Esophagus squamous epithelium (tissue), 5 donors: ENCODE measurements at regions not wholly inside any gene's neighbourhood (a gene's known extent, or its start where the extent isn't known, plus 50 kb on each side); places are given as distances from the start of the nearest gene placed in this dataset.
"Not testable (repeated sequence)": the region's sequence is repeated elsewhere in the genome, so short reads cannot be mapped to it uniquely, and the experiment has no call there.

Source experiments
- DNase-seq: peaks from one replicate; lab custom pipeline; 2025; lab: John Stamatoyannopoulos, UW
- H3K27ac ChIP-seq, 4 donors: fragments of 200-600 bp; sonication (generic); one replicate each; pipeline ENCODE4 v1.5.1; 2016 to 2019; ENCODE audit warnings: mild to moderate bottlenecking in 1 of 4
- H3K27me3 ChIP-seq, 4 donors: fragments of 200-600 bp; sonication (generic); 1 replicate in 3 of 4; 2 replicates in 1 of 4; pipeline versions ENCODE4 v1.5.1 to v1.6.0; 2017 to 2021; ENCODE audit warnings: antibody characterized with exemption in 1 of 4
- H3K36me3 ChIP-seq, 3 donors: fragments of 200-600 bp; sonication (generic); one replicate each; pipeline ENCODE4 v1.5.1; 2016 to 2019
- H3K4me1 ChIP-seq, 3 donors: fragments of 200-600 bp; sonication (generic); one replicate each; pipeline ENCODE4 v1.5.1; 2017 to 2019
- H3K4me3 ChIP-seq, 4 donors: fragments of 200-600 bp; sonication (generic); 1 replicate in 3 of 4; 2 replicates in 1 of 4; pipeline ENCODE4 v1.5.1; 2016 to 2019; ENCODE audit warnings: mild to moderate bottlenecking in 2 of 4, moderate library complexity in 1 of 4
- H3K9me3 ChIP-seq, 3 donors: fragments of 200-600 bp; sonication (generic); one replicate each; pipeline ENCODE4 v1.5.1; 2016 to 2019
- CTCF ChIP-seq, 6 experiments: fragments of 450-650 bp in 4 of 6; fragments of 200-600 bp in 2 of 6; sonication (generic) in 2 of 6; IDR thresholded peaks; one replicate each; pipeline ENCODE4 v1.5.1; 2016 to 2019; ENCODE audit warnings: antibody characterized with exemption in 6 of 6, mild to moderate bottlenecking in 4 of 6, moderate library complexity in 4 of 6
- POLR2A ChIP-seq, 4 donors: fragments of 450-650 bp; IDR thresholded peaks; one replicate each; pipeline ENCODE4 v1.6.1; 2017; ENCODE audit warnings: antibody characterized with exemption in 4 of 4, mild to moderate bottlenecking in 4 of 4, moderate library complexity in 3 of 4
- WGBS, 2 donors: methylation state at CpG; one replicate each; pipeline ENCODE4 v1.1.5; 2018; 5-methylcytosine and 5-hydroxymethylcytosine counted together
- intact Hi-C: fragments of 100-400 bp; cut with DNase I; formaldehyde crosslinking; loops from one replicate; pipeline ENCODE4 v1.15.0; 2022
- donor health status: DM: yes; HTN: yes; CAD: no.

GRCh38 chr6:57966757-57967156, 649.3 kb downstream of the PRIM2 start:
- intact Hi-C loops, H3K4me1 ChIP-seq, DNase-seq, H3K27ac ChIP-seq, H3K4me3 ChIP-seq, H3K36me3 ChIP-seq, H3K9me3 ChIP-seq, H3K27me3 ChIP-seq: not testable (repeated sequence)

GRCh38 chr6:57971956-57972355, 654.5 kb downstream of the PRIM2 start:
- not testable (repeated sequence) for H3K9me3 ChIP-seq, DNase-seq
- WGBS, 2 donors, result 71% methylated on average over 4 of the region's 4 CpGs

GRCh38 chr6:57974653-57975052, 657.2 kb downstream of the PRIM2 start:
- Histone ChIP-seq H3K9me3 (no peaks in the 10 kb centered on the region), H3K27ac (no peak overlapping the region), H3K4me1 (no peaks in the 10 kb centered on the region), H3K4me3 (no peak overlapping the region), H3K27me3 (no peaks in the 10 kb centered on the region), H3K36me3 (no peaks in the 10 kb centered on the region)
- intact Hi-C loops, result no loop called here
- TF ChIP-seq POLR2A (IDR thresholded peaks at IDR 0.05) (no peak), CTCF (IDR thresholded peaks at IDR 0.05) (no peak)
- no peak for DNase-seq
- WGBS, 2 donors, result 76 to 77% methylated on average over 7 of the region's 7 CpGs

More at GRCh38 chr6:57971956-57972355, 654.5 kb downstream of the PRIM2 start:
- H3K4me1 ChIP-seq, H3K27ac ChIP-seq, H3K4me3 ChIP-seq, H3K36me3 ChIP-seq, H3K27me3 ChIP-seq, intact Hi-C loops: not testable (repeated sequence)

GRCh38 chr6:57975127-57975526, 657.7 kb downstream of the PRIM2 start:
- H3K27ac ChIP-seq, H3K36me3 ChIP-seq, H3K27me3 ChIP-seq, intact Hi-C loops, H3K9me3 ChIP-seq, H3K4me1 ChIP-seq, DNase-seq, H3K4me3 ChIP-seq: not testable (repeated sequence)
- 67 to 92% methylated on average over 1 to 10 of the region's 10 CpGs for WGBS, 2 donors

- intact Hi-C loops, H3K4me3 ChIP-seq, H3K27ac ChIP-seq, H3K4me1 ChIP-seq, H3K36me3 ChIP-seq, H3K9me3 ChIP-seq, H3K27me3 ChIP-seq, DNase-seq: not testable (repeated sequence)
- 52 to 61% methylated on average over 1 of the region's 1 CpG for WGBS, 2 donors
These were observed 658.9 kb downstream of the PRIM2 start for GRCh38 chr6:57976371-57976770.

- H3K4me3 ChIP-seq, DNase-seq, H3K27me3 ChIP-seq, H3K36me3 ChIP-seq, H3K27ac ChIP-seq, H3K9me3 ChIP-seq, intact Hi-C loops, H3K4me1 ChIP-seq: not testable (repeated sequence)
- 15 to 43% methylated on average over 1 of the region's 1 CpG for WGBS, 2 donors
These were observed 666.2 kb downstream of the PRIM2 start for GRCh38 chr6:57983603-57984002.

- H3K4me3 ChIP-seq, DNase-seq, intact Hi-C loops, H3K36me3 ChIP-seq, H3K27ac ChIP-seq, H3K9me3 ChIP-seq, H3K27me3 ChIP-seq, H3K4me1 ChIP-seq: not testable (repeated sequence)
- 47 to 63% methylated on average over 3 of the region's 3 CpGs for WGBS, 2 donors
These were observed 667.1 kb downstream of the PRIM2 start for GRCh38 chr6:57984575-57984974.

- H3K4me1 ChIP-seq, H3K27ac ChIP-seq, H3K4me3 ChIP-seq, DNase-seq, H3K36me3 ChIP-seq, H3K9me3 ChIP-seq, H3K27me3 ChIP-seq, intact Hi-C loops: not testable (repeated sequence)
- 47 to 55% methylated on average over 4 of the region's 4 CpGs for WGBS, 2 donors
These were observed 668.3 kb downstream of the PRIM2 start for GRCh38 chr6:57985734-57986133.

- 20 to 38% methylated on average over 2 of the region's 2 CpGs for WGBS, 2 donors
- H3K9me3 ChIP-seq, DNase-seq, H3K4me3 ChIP-seq, H3K27ac ChIP-seq, H3K36me3 ChIP-seq, H3K4me1 ChIP-seq, intact Hi-C loops, H3K27me3 ChIP-seq: not testable (repeated sequence)
These were observed 669.2 kb downstream of the PRIM2 start for GRCh38 chr6:57986584-57986983.

- intact Hi-C loops, H3K4me3 ChIP-seq, H3K27me3 ChIP-seq, H3K4me1 ChIP-seq, H3K36me3 ChIP-seq, H3K27ac ChIP-seq, H3K9me3 ChIP-seq, DNase-seq: not testable (repeated sequence)
- 50 to 67% methylated on average over 2 of the region's 2 CpGs for WGBS, 2 donors
These were observed 672.2 kb downstream of the PRIM2 start for GRCh38 chr6:57989520-57990080.

- H3K9me3 ChIP-seq, H3K27me3 ChIP-seq, H3K4me3 ChIP-seq, H3K36me3 ChIP-seq, DNase-seq, intact Hi-C loops, H3K4me1 ChIP-seq, H3K27ac ChIP-seq: not testable (repeated sequence)
- 41 to 50% methylated on average over 6 of the region's 6 CpGs for WGBS, 2 donors
These were observed 681.6 kb downstream of the PRIM2 start for GRCh38 chr6:57998858-57999619.

GRCh38 chr6:58000233-58000632, 682.8 kb downstream of the PRIM2 start:
- H3K9me3 ChIP-seq, DNase-seq, H3K36me3 ChIP-seq, H3K27ac ChIP-seq, H3K4me3 ChIP-seq, H3K27me3 ChIP-seq, H3K4me1 ChIP-seq, intact Hi-C loops: not testable (repeated sequence)
- 45 to 59% methylated on average over 4 to 5 of the region's 6 CpGs for WGBS, 2 donors
